Duodenal mucosa (tissue), 2 donors: ENCODE measurements at regions not wholly inside any gene's neighbourhood (a gene's known extent, or its start where the extent isn't known, plus 50 kb on each side); places are given as distances from the start of the nearest gene placed in this dataset.

Source experiments
- H3K27ac ChIP-seq: one replicate; pipeline ENCODE4 v1.7.0; 2013; ENCODE audit warnings: low read depth, low read length
- H3K27me3 ChIP-seq, 2 donors: one replicate each; pipeline ENCODE4 v1.7.0; 2013; ENCODE audit warnings: low read length in 2 of 2, control low read depth in 1 of 2; ENCODE audit not compliant: insufficient read depth in 2 of 2, control insufficient read depth in 1 of 2
- H3K36me3 ChIP-seq, 2 donors: one replicate each; pipeline ENCODE4 v1.7.0; 2013; ENCODE audit warnings: low read length in 2 of 2, control low read depth in 1 of 2; ENCODE audit not compliant: insufficient read depth in 2 of 2, control insufficient read depth in 1 of 2
- H3K4me1 ChIP-seq, 2 donors: one replicate each; pipeline ENCODE4 v1.7.0; 2013; ENCODE audit warnings: low read length in 2 of 2, control low read depth in 1 of 2; ENCODE audit not compliant: insufficient read depth in 2 of 2, control insufficient read depth in 1 of 2
- H3K4me3 ChIP-seq, 2 donors: one replicate each; pipeline ENCODE4 v1.7.0; 2013; ENCODE audit warnings: low read length in 2 of 2, low read depth in 1 of 2
- H3K9ac ChIP-seq, 2 donors: one replicate each; pipeline ENCODE4 v1.7.0; 2013; ENCODE audit warnings: low read length in 2 of 2, low read depth in 1 of 2
- H3K9me3 ChIP-seq, 2 donors: one replicate each; pipeline ENCODE4 v1.7.0; 2013; ENCODE audit warnings: low read length in 2 of 2, control low read depth in 1 of 2; ENCODE audit not compliant: control insufficient read depth in 1 of 2

DNA sequence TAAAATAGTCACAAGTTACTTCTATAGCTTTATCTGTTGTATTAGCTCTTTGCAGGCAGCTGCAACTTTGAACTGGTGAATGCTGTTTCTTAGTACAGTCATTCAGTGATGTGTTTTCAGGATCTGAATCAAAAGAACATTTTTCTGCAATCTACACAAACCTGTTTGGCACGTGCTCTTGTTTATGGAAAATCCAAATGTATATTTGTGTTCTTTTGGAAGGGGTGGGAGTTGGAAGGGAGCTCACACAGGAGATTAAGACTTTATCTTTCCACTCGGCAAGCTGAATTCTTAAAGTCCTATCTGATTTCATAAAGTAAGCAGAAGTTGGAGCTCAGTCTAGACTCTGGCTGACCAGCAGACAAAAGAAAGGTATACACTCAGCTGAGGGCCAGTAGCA lies 300.2 kb downstream of the MAP2K6 start:
- Histone ChIP-seq H3K9me3 (no peaks in the 10 kb centered on the region), H3K4me3 (no peak overlapping the region), H3K9ac (no peak overlapping the region), H3K27me3 (no peaks in the 10 kb centered on the region), H3K4me1 (no peaks in the 10 kb centered on the region), H3K27ac (no peak overlapping the region), H3K36me3 (no peaks in the 10 kb centered on the region)

DNA sequence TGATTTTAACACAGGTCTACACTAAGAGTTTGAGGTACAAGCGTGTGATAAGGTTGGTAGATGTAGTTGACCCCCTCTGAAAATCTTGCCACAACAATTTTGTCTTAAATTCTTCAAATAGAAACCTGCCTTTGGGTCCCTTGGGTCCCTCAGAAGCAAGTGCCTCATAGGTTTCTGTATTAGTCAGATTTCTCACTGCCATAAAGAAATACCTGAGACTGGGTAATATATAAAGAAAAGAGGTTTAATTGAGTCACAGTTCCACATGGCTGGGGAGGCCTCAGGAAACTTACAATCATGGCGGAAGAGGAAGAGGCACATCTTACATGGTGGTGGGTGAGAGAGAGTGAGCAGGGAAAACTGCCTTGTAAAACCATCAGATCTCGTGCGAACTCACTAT lies 301.2 kb downstream of the MAP2K6 start:
- Histone ChIP-seq H3K4me1 (no peaks in the 10 kb centered on the region), H3K36me3 (no peaks in the 10 kb centered on the region), H3K27me3 (no peaks in the 10 kb centered on the region), H3K9ac (no peak overlapping the region), H3K27ac (no peak overlapping the region), H3K4me3 (no peak overlapping the region), H3K9me3 (no peaks in the 10 kb centered on the region)

DNA sequence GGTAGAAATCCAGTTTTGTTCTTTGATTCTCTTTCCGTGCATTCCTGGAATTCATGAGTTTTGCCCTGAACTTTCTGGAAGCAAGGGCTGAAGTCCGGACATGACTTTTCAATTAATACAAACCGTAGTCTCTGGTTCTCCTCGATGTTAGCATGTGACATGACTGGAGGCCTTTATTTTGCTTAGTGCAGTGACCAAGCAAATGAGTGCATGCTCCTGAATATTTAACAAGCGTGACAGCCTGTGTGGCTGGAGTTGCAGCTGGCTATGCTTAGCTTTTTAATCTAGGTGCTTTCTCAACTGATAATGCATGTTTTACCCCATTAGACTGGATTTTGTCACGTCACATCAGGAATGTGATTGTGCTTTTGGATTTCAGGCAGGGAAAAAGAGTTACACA lies 302.1 kb downstream of the MAP2K6 start:
- H3K4me1 ChIP-seq: no peaks in the 10 kb centered on the region
- no peak overlapping the region for H3K27ac ChIP-seq
- no peaks in the 10 kb centered on the region for H3K9me3 ChIP-seq
- no peaks in the 10 kb centered on the region for H3K27me3 ChIP-seq
- no peaks in the 10 kb centered on the region for H3K36me3 ChIP-seq
- no peak overlapping the region for H3K9ac ChIP-seq
- no peak overlapping the region for H3K4me3 ChIP-seq

DNA sequence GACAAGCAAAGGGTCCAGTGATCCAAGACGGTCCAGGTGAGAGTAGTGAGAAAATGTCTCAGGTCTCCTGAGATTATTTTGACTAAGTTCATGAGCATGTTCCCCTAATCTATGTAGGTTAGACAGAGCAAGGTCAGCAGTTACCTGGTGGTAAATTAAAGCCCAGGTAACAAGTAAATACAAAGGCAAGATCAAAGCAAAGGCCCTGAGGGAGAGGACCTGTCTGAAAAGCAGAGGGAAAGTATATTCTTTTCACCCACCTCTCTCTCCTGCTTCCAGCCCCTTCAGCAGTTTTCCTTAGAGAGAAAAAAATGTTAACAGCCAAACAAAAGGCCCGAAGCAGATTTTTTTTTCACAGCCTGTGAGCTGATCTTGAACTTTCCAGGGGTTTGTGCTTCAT lies 302.7 kb downstream of the MAP2K6 start:
- Histone ChIP-seq H3K27ac (no peak overlapping the region), H3K36me3 (no peaks in the 10 kb centered on the region), H3K27me3 (no peaks in the 10 kb centered on the region)

DNA sequence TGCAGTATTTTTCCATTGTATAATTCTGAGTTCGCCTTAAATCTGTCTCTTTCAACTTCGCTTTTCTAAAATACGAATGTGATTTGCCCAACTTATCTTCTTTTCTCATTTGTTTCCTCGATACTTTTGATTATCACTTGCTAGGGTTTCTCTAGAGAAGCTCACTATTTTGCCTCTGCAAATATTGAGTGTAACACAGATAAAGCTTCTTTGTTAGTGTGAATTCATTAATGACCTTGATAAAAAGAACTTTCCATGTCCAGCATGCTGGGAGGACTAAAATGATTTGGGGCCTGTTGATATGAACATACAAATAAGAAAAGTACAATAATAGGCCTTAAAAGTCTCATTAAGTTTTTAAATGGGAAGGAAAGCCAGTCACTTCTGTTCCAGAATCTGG lies 303.3 kb downstream of the MAP2K6 start:
- Histone ChIP-seq H3K4me1 (no peaks in the 10 kb centered on the region), H3K9me3 (no peaks in the 10 kb centered on the region), H3K27me3 (no peaks in the 10 kb centered on the region), H3K9ac (no peak overlapping the region), H3K4me3 (no peak overlapping the region), H3K36me3 (no peaks in the 10 kb centered on the region), H3K27ac (no peak overlapping the region)

More for the DNA sequence above, 302.7 kb downstream of the MAP2K6 start:
- no peaks in the 10 kb centered on the region for H3K9me3 ChIP-seq
- no peak overlapping the region for H3K4me3 ChIP-seq
- H3K9ac ChIP-seq: no peak overlapping the region
- H3K4me1 ChIP-seq: no peaks in the 10 kb centered on the region

DNA sequence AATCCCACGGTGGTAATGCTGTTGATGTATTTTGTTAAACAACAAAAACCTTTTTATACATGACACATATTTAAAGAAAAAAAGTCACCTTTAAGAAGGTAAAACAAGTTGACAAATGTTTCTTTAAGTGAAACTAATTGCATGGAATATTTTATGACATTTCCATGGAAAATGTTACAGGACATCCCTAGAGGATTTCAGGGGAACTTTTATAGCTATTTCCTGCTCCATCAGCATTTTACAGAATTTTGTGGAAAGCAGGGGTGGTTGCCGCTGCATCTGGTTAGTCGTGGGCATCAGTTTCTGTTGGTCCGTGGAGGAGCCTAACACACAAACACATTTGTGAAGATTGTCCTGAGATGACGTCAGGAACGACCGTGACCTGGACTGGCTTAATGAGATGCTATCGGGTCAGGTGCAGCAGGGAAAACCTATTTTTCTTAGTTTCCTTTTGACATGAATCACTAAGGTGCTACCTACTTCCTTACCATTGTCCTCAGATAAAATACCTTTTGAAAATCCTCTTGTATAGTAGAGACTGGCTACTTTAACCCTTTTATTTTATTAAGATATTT lies 305.1 kb downstream of the MAP2K6 start:
- Histone ChIP-seq H3K36me3 (no peaks in the 10 kb centered on the region), H3K9me3 (no peaks in the 10 kb centered on the region)

DNA sequence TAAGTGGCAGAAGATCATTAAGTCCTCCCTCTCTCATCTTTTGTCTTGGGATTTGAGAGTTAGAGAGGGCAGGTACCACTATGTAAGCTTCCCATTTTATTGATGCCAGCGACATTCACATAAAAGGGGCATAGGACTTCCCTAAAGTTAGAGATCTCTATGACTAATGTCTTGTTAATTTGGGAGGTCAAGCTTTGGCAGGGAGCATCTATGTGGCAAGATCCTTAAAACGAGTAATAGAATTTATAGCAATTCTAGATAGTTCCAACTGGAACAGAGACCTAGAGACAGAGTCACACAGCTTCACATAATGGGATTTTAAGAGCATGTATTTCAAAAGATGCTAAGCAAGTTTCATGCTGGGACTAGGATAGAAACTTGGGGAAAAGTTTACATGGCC lies 308.0 kb downstream of the MAP2K6 start:
- Histone ChIP-seq H3K27ac (no peak overlapping the region), H3K36me3 (no peaks in the 10 kb centered on the region), H3K27me3 (no peaks in the 10 kb centered on the region), H3K4me3 (no peak overlapping the region), H3K9me3 (no peaks in the 10 kb centered on the region), H3K9ac (no peak overlapping the region), H3K4me1 (no peaks in the 10 kb centered on the region)

More for the DNA sequence above, 305.1 kb downstream of the MAP2K6 start:
- no peak overlapping the region for H3K4me3 ChIP-seq
- H3K9ac ChIP-seq: no peak overlapping the region
- H3K4me1 ChIP-seq: no peaks in the 10 kb centered on the region
- H3K27ac ChIP-seq: no peak overlapping the region
- no peaks in the 10 kb centered on the region for H3K27me3 ChIP-seq

DNA sequence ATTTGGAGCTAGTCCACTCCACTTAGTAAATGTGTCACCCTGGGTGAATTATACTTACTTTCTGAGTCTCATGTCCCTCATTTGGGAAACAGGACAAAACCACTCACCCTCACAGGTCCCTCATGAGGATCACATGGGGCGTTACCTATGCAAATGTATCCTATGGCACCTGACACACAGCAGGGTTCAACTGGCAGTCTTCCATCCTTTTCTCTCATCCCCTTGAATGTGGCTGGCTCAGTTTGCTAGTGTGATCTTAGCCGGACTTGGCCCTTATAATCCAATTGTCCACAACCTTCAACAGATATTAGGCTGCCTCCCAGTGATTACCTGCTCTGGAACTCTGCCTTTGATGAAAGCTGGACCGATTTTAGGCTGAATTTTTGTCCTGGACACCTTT lies 308.8 kb downstream of the MAP2K6 start:
- no peak overlapping the region for H3K27ac ChIP-seq
- H3K9ac ChIP-seq: no peak overlapping the region
- no peaks in the 10 kb centered on the region for H3K4me1 ChIP-seq
- no peaks in the 10 kb centered on the region for H3K9me3 ChIP-seq
- no peaks in the 10 kb centered on the region for H3K36me3 ChIP-seq
- no peaks in the 10 kb centered on the region for H3K27me3 ChIP-seq
- H3K4me3 ChIP-seq: no peak overlapping the region

DNA sequence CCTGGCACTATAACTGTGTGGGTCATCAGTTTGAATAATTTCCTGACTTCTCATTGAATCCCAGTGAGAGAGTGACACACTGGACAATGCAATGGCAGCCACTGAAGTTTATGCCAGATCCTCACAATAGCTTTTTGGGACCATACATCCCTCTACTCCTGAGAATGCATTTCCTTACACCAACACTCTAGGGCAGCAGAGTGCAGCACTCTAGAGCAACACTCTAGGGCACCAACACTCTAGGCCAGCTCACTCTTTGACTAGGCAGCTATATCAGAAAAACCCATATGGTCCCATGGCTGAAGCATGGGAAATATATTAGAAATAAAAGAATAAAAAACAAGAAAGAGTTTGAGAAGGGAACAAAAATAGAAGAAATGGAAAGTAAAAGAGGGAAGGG lies 309.2 kb downstream of the MAP2K6 start:
- Histone ChIP-seq H3K27me3 (no peaks in the 10 kb centered on the region), H3K9me3 (no peaks in the 10 kb centered on the region), H3K27ac (no peak overlapping the region)

DNA sequence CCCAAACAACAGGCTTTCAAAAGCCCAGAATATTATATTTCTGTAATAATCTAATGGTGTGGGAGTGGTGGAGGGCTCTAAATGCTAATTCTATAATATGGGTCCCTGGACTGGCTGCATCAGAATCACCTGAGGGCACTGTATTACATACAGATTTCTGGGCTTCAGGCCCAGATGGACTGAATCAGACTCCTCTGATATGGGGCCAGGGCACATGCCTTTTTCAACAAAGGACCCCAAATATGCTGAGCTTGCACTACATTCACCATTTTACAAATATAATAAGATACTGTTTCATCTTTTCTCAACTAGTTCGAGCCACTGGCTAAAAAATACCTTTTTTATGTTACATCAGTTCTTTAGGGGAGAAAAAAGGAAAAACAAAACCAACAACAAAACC lies 309.7 kb downstream of the MAP2K6 start:
- Histone ChIP-seq H3K4me1 (no peaks in the 10 kb centered on the region), H3K4me3 (no peak overlapping the region), H3K36me3 (no peaks in the 10 kb centered on the region), H3K27me3 (no peaks in the 10 kb centered on the region), H3K27ac (no peak overlapping the region), H3K9ac (no peak overlapping the region), H3K9me3 (no peaks in the 10 kb centered on the region)

More for the DNA sequence above, 309.2 kb downstream of the MAP2K6 start:
- H3K9ac ChIP-seq: no peak overlapping the region
- no peaks in the 10 kb centered on the region for H3K4me1 ChIP-seq
- no peak overlapping the region for H3K4me3 ChIP-seq
- H3K36me3 ChIP-seq: no peaks in the 10 kb centered on the region

DNA sequence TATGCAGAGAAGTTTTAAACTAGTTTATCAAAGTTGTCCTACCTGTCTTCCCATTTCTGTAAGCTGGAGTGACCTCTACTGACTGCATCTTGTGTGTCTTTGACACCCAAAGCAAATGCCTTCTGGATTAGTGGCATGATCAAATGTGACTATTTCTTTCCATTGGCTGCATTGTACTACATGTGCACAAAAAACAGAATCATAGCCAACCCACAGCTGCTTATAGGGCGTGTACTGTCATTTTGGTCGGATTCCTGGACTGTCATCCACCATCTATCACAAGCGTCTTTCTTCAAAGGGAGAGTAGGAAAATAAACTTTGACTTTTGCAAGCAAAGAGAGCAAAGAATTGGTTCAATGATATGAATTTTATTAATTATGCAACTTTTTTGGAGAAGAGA lies 310.6 kb downstream of the MAP2K6 start:
- Histone ChIP-seq H3K27ac (no peak overlapping the region), H3K4me1 (no peaks in the 10 kb centered on the region), H3K36me3 (no peaks in the 10 kb centered on the region), H3K9ac (no peak overlapping the region), H3K4me3 (no peak overlapping the region), H3K9me3 (no peaks in the 10 kb centered on the region), H3K27me3 (no peaks in the 10 kb centered on the region)
